ENCODE measurements at regions not wholly inside any gene's neighbourhood (a gene's known extent, or its start where the extent isn't known, plus 50 kb on each side); places are given as distances from the start of the nearest gene placed in this dataset.

- Histone ChIP-seq H3K9me2 (replicated peaks; ENCODE audit: insufficient read depth) (no peaks in the 10 kb centered on the region), H3K79me2 (no peaks in the 10 kb centered on the region), H4K20me1 (ENCODE audit: insufficient read depth, poor library complexity, severe bottlenecking) (no peaks in the 10 kb centered on the region), H3K27ac (no peak overlapping the region), H3K4me3 (no peak overlapping the region), H2AFZ (no peak overlapping the region), H3K36me3 (replicated peaks; ENCODE audit: insufficient read depth, low read depth) (no peaks in the 10 kb centered on the region), H3K4me1 (ENCODE audit: insufficient read depth) (no peaks in the 10 kb centered on the region), H3K4me2 (no peak overlapping the region), H3K9me3 (ENCODE audit: low read depth) (no peaks in the 10 kb centered on the region), H3K27me3 (no peaks in the 10 kb centered on the region)
- TF ChIP-seq EZH2phosphoT487 (IDR thresholded peaks at IDR 0.05; ENCODE audit: low read depth, severe bottlenecking, unreplicated experiment) = no peak
- no peak for TF ChIP-seq EZH2 (IDR thresholded peaks at IDR 0.05; ENCODE audit: borderline replicate concordance)
- TF ChIP-seq CTCF (IDR thresholded peaks at IDR 0.05; ENCODE audit: poor library complexity) = no peak
- DNase-seq (ENCODE audit: low spot score) = no peak
- 60% methylated on average over 14 of the region's 14 CpGs for WGBS (ENCODE audit: low lambda C conversion rate, missing lambda C conversion rate)
Measured at GRCh38 chr9:106621313-106622163, 241.4 kb upstream of the ZNF462 start.

DNA sequence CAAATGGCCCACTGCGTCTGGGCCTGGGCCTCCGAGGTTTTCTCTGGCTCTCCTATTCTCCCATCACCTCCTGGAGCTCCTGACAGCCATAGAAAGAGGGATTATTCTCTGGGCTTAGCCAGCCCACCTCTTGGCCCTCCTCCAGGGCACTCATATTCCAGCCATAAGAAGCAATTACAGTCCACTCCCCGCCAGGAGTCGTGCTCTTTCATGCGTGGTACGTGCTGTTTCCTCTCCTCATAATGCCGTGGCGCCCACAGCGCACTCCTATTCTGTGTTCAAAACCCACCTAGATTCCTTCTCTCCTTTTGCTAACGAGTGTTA, 240.8 kb upstream of the ZNF462 start:
- H3K9me2 ChIP-seq (replicated peaks; ENCODE audit: insufficient read depth) = no peaks in the 10 kb centered on the region
- TF ChIP-seq CTCF (IDR thresholded peaks at IDR 0.05; ENCODE audit: poor library complexity) (no peak), EZH2 (IDR thresholded peaks at IDR 0.05; ENCODE audit: borderline replicate concordance) (no peak)

GRCh38 chr9:106623558-106623957, 239.4 kb upstream of the ZNF462 start:
- WGBS (ENCODE audit: low lambda C conversion rate, missing lambda C conversion rate) = 97% methylated on average over 5 of the region's 5 CpGs

More for the DNA sequence above, 240.8 kb upstream of the ZNF462 start:
- DNase-seq (ENCODE audit: low spot score) = no peak
- Histone ChIP-seq H3K9me3 (ENCODE audit: low read depth) (no peaks in the 10 kb centered on the region), H3K4me3 (no peak overlapping the region), H3K4me1 (ENCODE audit: insufficient read depth) (no peaks in the 10 kb centered on the region), H4K20me1 (ENCODE audit: insufficient read depth, poor library complexity, severe bottlenecking) (no peaks in the 10 kb centered on the region), H3K27me3 (no peaks in the 10 kb centered on the region), H3K36me3 (replicated peaks; ENCODE audit: insufficient read depth, low read depth) (no peaks in the 10 kb centered on the region), H2AFZ (no peak overlapping the region), H3K79me2 (no peaks in the 10 kb centered on the region), H3K4me2 (no peak overlapping the region), H3K27ac (no peak overlapping the region)
- WGBS (ENCODE audit: low lambda C conversion rate, missing lambda C conversion rate) = 76% methylated on average over 10 of the region's 10 CpGs

More at GRCh38 chr9:106623558-106623957, 239.4 kb upstream of the ZNF462 start:
- H3K79me2 ChIP-seq = no peaks in the 10 kb centered on the region
- no peaks in the 10 kb centered on the region for H3K27me3 ChIP-seq
- H3K9me2 ChIP-seq (replicated peaks; ENCODE audit: insufficient read depth) = no peaks in the 10 kb centered on the region
- no peak overlapping the region for H3K4me2 ChIP-seq
- H3K36me3 ChIP-seq (replicated peaks; ENCODE audit: insufficient read depth, low read depth) = no peaks in the 10 kb centered on the region
- DNase-seq (ENCODE audit: low spot score) = no peak
- no peak overlapping the region for H3K4me3 ChIP-seq
- no peaks in the 10 kb centered on the region for H3K9me3 ChIP-seq (ENCODE audit: low read depth)
- no peaks in the 10 kb centered on the region for H4K20me1 ChIP-seq (ENCODE audit: insufficient read depth, poor library complexity, severe bottlenecking)
- no peaks in the 10 kb centered on the region for H3K4me1 ChIP-seq (ENCODE audit: insufficient read depth)
- no peak for TF ChIP-seq CTCF (IDR thresholded peaks at IDR 0.05; ENCODE audit: poor library complexity)
- no peak for TF ChIP-seq EZH2 (IDR thresholded peaks at IDR 0.05; ENCODE audit: borderline replicate concordance)
- TF ChIP-seq EZH2phosphoT487 (IDR thresholded peaks at IDR 0.05; ENCODE audit: low read depth, severe bottlenecking, unreplicated experiment) = no peak
- H2AFZ ChIP-seq = no peak overlapping the region
- no peak overlapping the region for H3K27ac ChIP-seq

Data from hepatocyte (in vitro differentiated cells).